ENCODE measurements at regions not wholly inside any gene's neighbourhood (a gene's known extent, or its start where the extent isn't known, plus 50 kb on each side); places are given as distances from the start of the nearest gene placed in this dataset.

GRCh38 chr12:78672033-78672432 lies 192.5 kb upstream of the SYT1 start:
- TF ChIP-seq POLR2A (IDR thresholded peaks at IDR 0.05) = no peak
- no peak for TF ChIP-seq POLR2AphosphoS5 (IDR thresholded peaks at IDR 0.05)
- TF ChIP-seq CTCF (IDR thresholded peaks at IDR 0.05) = no peak

Data from suprapubic skin (tissue), 4 donors.